ENCODE measurements at regions not wholly inside any gene's neighbourhood (a gene's known extent, or its start where the extent isn't known, plus 50 kb on each side); places are given as distances from the start of the nearest gene placed in this dataset.

DNA sequence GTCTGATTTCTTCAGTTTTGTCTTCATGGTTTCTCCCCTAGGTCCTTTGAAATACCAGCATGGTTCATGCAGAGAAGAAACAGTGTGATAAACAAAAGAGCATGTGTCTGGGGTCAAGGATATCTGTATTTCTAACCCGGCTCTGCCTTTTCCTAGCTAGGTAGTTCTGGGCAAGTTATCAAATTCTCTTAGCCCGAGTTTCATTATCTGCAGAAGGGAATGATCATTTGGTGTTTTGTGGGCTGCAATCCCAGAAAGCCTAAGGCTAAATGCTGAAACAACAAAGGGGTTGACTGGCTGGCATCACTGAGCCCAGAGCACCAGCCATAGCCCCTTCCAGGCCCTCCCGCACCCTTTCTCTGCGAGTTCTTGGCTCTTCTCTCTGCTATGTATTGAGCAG is 51.7 kb upstream of the DAPL1 start:
- TF ChIP-seq, protein P1, sequence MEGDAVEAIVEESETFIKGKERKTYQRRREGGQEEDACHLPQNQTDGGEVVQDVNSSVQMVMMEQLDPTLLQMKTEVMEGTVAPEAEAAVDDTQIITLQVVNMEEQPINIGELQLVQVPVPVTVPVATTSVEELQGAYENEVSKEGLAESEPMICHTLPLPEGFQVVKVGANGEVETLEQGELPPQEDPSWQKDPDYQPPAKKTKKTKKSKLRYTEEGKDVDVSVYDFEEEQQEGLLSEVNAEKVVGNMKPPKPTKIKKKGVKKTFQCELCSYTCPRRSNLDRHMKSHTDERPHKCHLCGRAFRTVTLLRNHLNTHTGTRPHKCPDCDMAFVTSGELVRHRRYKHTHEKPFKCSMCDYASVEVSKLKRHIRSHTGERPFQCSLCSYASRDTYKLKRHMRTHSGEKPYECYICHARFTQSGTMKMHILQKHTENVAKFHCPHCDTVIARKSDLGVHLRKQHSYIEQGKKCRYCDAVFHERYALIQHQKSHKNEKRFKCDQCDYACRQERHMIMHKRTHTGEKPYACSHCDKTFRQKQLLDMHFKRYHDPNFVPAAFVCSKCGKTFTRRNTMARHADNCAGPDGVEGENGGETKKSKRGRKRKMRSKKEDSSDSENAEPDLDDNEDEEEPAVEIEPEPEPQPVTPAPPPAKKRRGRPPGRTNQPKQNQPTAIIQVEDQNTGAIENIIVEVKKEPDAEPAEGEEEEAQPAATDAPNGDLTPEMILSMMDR (IDR thresholded peaks at IDR 0.05; ENCODE audit: insufficient read depth, low read depth, low read length): no peak
- no peak for TF ChIP-seq EZH2 (IDR thresholded peaks at IDR 0.05; ENCODE audit: insufficient read depth, low read length)
